Sigmoid colon (tissue), 4 donors: ENCODE measurements at regions not wholly inside any gene's neighbourhood (a gene's known extent, or its start where the extent isn't known, plus 50 kb on each side); places are given as distances from the start of the nearest gene placed in this dataset.

ENCODE experiments used
- CTCF ChIP-seq, 4 experiments: fragments of 450-650 bp in 3 of 4; fragments of 200-600 bp in 1 of 4; IDR thresholded peaks; one replicate each; pipeline ENCODE4 v1.5.1; 2016 to 2019; ENCODE audit warnings: antibody characterized with exemption in 4 of 4, mild to moderate bottlenecking in 3 of 4, moderate library complexity in 2 of 4
- EP300 ChIP-seq, 4 donors: sonication (generic); formaldehyde crosslinking; IDR thresholded peaks; one replicate each; pipeline ENCODE4 v1.6.1; 2017; ENCODE audit warnings: antibody characterized with exemption in 4 of 4
- POLR2A ChIP-seq, 2 donors: fragments of 450-650 bp; IDR thresholded peaks; one replicate each; pipeline ENCODE4 v1.6.1; 2016; ENCODE audit warnings: antibody characterized with exemption in 2 of 2, mild to moderate bottlenecking in 2 of 2, moderate library complexity in 2 of 2
- POLR2AphosphoS5 ChIP-seq, 4 donors: sonication (generic); formaldehyde crosslinking; IDR thresholded peaks; one replicate each; pipeline ENCODE4 v1.6.1; 2017; ENCODE audit warnings: antibody characterized with exemption in 4 of 4

- TF ChIP-seq CTCF (IDR thresholded peaks at IDR 0.05), result no peak
- no peak for TF ChIP-seq POLR2A (IDR thresholded peaks at IDR 0.05)
- TF ChIP-seq POLR2AphosphoS5 (IDR thresholded peaks at IDR 0.05), result no peak
- no peak for TF ChIP-seq EP300 (IDR thresholded peaks at IDR 0.05)
Observed at GRCh38 chr7:41817386-41817785, 114.5 kb upstream of the INHBA start.
